ENCODE measurements at regions not wholly inside any gene's neighbourhood (a gene's known extent, or its start where the extent isn't known, plus 50 kb on each side); places are given as distances from the start of the nearest gene placed in this dataset.

DNA sequence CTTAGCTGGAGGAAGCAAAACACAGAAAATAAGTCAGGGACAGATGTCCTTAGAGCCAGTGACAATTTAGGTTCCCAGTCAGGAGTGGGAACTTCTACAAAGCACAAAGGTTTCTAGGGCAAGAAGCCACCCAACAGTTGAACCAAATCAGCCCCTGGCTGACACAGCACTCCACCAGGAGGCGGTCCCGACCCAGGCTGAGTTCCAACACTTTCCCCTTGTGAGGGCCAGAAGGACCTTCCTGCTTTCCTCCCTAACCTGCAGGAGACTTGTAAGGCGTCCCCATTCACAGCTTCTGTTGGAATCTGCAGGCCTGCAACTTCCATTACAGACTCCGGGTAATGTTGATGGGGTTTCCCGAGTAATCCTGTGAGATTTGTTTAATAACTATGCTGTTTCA lies 416.4 kb upstream of the IRX1 start:
- Histone ChIP-seq H3K4me3 (ENCODE audit: low read depth in 1 of 2, low read length in 2 of 2) (no peak overlapping the region), H3K36me3 (ENCODE audit: insufficient read depth, low read length) (no peaks in the 10 kb centered on the region), H3K27me3 (ENCODE audit: insufficient read depth, low read length, poor library complexity) (no peaks in the 10 kb centered on the region), H3K9me3 (ENCODE audit: insufficient read depth, low read length, severe bottlenecking) (no peaks in the 10 kb centered on the region), H3K27ac (ENCODE audit: low read length) (no peak overlapping the region), H3K9ac (ENCODE audit: low read depth, low read length) (no peak overlapping the region), H3K4me2 (ENCODE audit: insufficient read depth, low read length) (no peak overlapping the region), H3K4me1 (ENCODE audit: insufficient read depth, low read length) (no peaks in the 10 kb centered on the region), H4K20me1 (ENCODE audit: insufficient read depth, low read length) (no peaks in the 10 kb centered on the region), H2AFZ (ENCODE audit: low read depth, low read length) (no peak overlapping the region), H3K79me2 (ENCODE audit: insufficient read depth, low read length) (no peaks in the 10 kb centered on the region)
- no peak for DNase-seq
- TF ChIP-seq CTCF (IDR thresholded peaks at IDR 0.05; ENCODE audit: borderline replicate concordance, extremely low read depth, low read length, poor library complexity, severe bottlenecking) (peak; percentile 14), EZH2 (IDR thresholded peaks at IDR 0.05; ENCODE audit: borderline replicate concordance, low read depth, low read length, severe bottlenecking) (no peak)
- no peak for ATAC-seq (ENCODE audit: insufficient read depth, low read depth)

GRCh38 chr5:3177338-3177737 lies 418.3 kb upstream of the IRX1 start:
- no peak overlapping the region for H3K27ac ChIP-seq (ENCODE audit: low read length)
- TF ChIP-seq CTCF (IDR thresholded peaks at IDR 0.05; ENCODE audit: borderline replicate concordance, extremely low read depth, low read length, poor library complexity, severe bottlenecking): no peak
- TF ChIP-seq EZH2 (IDR thresholded peaks at IDR 0.05; ENCODE audit: borderline replicate concordance, low read depth, low read length, severe bottlenecking): no peak
- no peaks in the 10 kb centered on the region for H3K27me3 ChIP-seq (ENCODE audit: insufficient read depth, low read length, poor library complexity)
- no peak for ATAC-seq (ENCODE audit: insufficient read depth, low read depth)
- no peak overlapping the region for H2AFZ ChIP-seq (ENCODE audit: low read depth, low read length)
- no peaks in the 10 kb centered on the region for H3K9me3 ChIP-seq (ENCODE audit: insufficient read depth, low read length, severe bottlenecking)
- no peaks in the 10 kb centered on the region for H4K20me1 ChIP-seq (ENCODE audit: insufficient read depth, low read length)
- no peak overlapping the region for H3K4me2 ChIP-seq (ENCODE audit: insufficient read depth, low read length)
- no peaks in the 10 kb centered on the region for H3K4me1 ChIP-seq (ENCODE audit: insufficient read depth, low read length)
- no peak overlapping the region for H3K9ac ChIP-seq (ENCODE audit: low read depth, low read length)
- no peak for DNase-seq
- no peak overlapping the region for H3K4me3 ChIP-seq (ENCODE audit: low read depth in 1 of 2, low read length in 2 of 2)
- H3K79me2 ChIP-seq (ENCODE audit: insufficient read depth, low read length): no peaks in the 10 kb centered on the region
- H3K36me3 ChIP-seq (ENCODE audit: insufficient read depth, low read length): no peaks in the 10 kb centered on the region

DNA sequence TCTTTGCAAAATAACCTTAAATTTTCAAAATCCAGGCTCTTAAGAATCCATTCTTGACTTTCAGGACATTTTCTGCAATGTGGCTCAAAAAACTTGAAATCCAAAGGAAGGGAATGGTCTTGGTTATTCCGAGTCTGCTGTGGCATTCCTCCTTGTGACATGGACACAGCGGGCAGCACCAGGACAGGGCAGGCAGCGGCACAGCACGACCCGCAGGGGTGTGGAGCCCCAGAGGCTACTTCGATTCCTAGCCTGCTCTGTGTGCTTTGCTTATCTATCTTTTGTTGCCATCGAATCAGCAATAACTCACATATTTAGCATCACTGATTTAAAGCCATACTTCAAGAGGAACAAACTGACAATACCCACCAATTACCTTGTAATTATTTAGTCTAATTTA lies 420.2 kb upstream of the IRX1 start:
- H3K27me3 ChIP-seq (ENCODE audit: insufficient read depth, low read length, poor library complexity): no peaks in the 10 kb centered on the region
- H3K4me2 ChIP-seq (ENCODE audit: insufficient read depth, low read length): no peak overlapping the region
- no peaks in the 10 kb centered on the region for H3K79me2 ChIP-seq (ENCODE audit: insufficient read depth, low read length)
- no peak overlapping the region for H2AFZ ChIP-seq (ENCODE audit: low read depth, low read length)
- H3K36me3 ChIP-seq (ENCODE audit: insufficient read depth, low read length): no peaks in the 10 kb centered on the region
- DNase-seq (no peak), ATAC-seq (ENCODE audit: insufficient read depth, low read depth) (no peak)
- no peaks in the 10 kb centered on the region for H3K9me3 ChIP-seq (ENCODE audit: insufficient read depth, low read length, severe bottlenecking)
- H3K9ac ChIP-seq (ENCODE audit: low read depth, low read length): no peak overlapping the region
- H4K20me1 ChIP-seq (ENCODE audit: insufficient read depth, low read length): no peaks in the 10 kb centered on the region
- no peak overlapping the region for H3K27ac ChIP-seq (ENCODE audit: low read length)
- H3K4me3 ChIP-seq (ENCODE audit: low read depth in 1 of 2, low read length in 2 of 2): no peak overlapping the region
- no peaks in the 10 kb centered on the region for H3K4me1 ChIP-seq (ENCODE audit: insufficient read depth, low read length)
- TF ChIP-seq EZH2 (IDR thresholded peaks at IDR 0.05; ENCODE audit: borderline replicate concordance, low read depth, low read length, severe bottlenecking) (no peak), CTCF (IDR thresholded peaks at IDR 0.05; ENCODE audit: borderline replicate concordance, extremely low read depth, low read length, poor library complexity, severe bottlenecking) (no peak)

- ATAC-seq (ENCODE audit: insufficient read depth, low read depth) (no peak), DNase-seq (no peak)
- H3K27me3 ChIP-seq (ENCODE audit: insufficient read depth, low read length, poor library complexity): no peaks in the 10 kb centered on the region
- no peak overlapping the region for H2AFZ ChIP-seq (ENCODE audit: low read depth, low read length)
- H3K79me2 ChIP-seq (ENCODE audit: insufficient read depth, low read length): no peaks in the 10 kb centered on the region
- H3K27ac ChIP-seq (ENCODE audit: low read length): no peak overlapping the region
- no peak overlapping the region for H3K4me3 ChIP-seq (ENCODE audit: low read depth in 1 of 2, low read length in 2 of 2)
- H3K4me2 ChIP-seq (ENCODE audit: insufficient read depth, low read length): no peak overlapping the region
- H3K9me3 ChIP-seq (ENCODE audit: insufficient read depth, low read length, severe bottlenecking): peaks cover 22% of the 10 kb centered on the region
- H3K36me3 ChIP-seq (ENCODE audit: insufficient read depth, low read length): no peaks in the 10 kb centered on the region
- peaks cover 6% of the 10 kb centered on the region for H3K4me1 ChIP-seq (ENCODE audit: insufficient read depth, low read length)
- H3K9ac ChIP-seq (ENCODE audit: low read depth, low read length): no peak overlapping the region
- TF ChIP-seq EZH2 (IDR thresholded peaks at IDR 0.05; ENCODE audit: borderline replicate concordance, low read depth, low read length, severe bottlenecking) (no peak), CTCF (IDR thresholded peaks at IDR 0.05; ENCODE audit: borderline replicate concordance, extremely low read depth, low read length, poor library complexity, severe bottlenecking) (no peak)
- H4K20me1 ChIP-seq (ENCODE audit: insufficient read depth, low read length): no peaks in the 10 kb centered on the region
Observed at GRCh38 chr5:3167473-3167872, 416.0 kb upstream of the IRX2 start.

Data from DND-41 (cell line).